HG02610 (cell line): ENCODE measurements at regions not wholly inside any gene's neighbourhood (a gene's known extent, or its start where the extent isn't known, plus 50 kb on each side); places are given as distances from the start of the nearest gene placed in this dataset.
"Not testable (repeated sequence)": the region's sequence is repeated elsewhere in the genome, so short reads cannot be mapped to it uniquely, and the experiment has no call there.

Source experiments
- ATAC-seq: cut with Tn5 transposase; IDR thresholded peaks from one replicate; pipeline ENCODE4 v1.9.1; 2021; ENCODE audit warnings: mild to moderate bottlenecking, moderate library complexity; ENCODE audit not compliant: unreplicated experiment

DNA sequence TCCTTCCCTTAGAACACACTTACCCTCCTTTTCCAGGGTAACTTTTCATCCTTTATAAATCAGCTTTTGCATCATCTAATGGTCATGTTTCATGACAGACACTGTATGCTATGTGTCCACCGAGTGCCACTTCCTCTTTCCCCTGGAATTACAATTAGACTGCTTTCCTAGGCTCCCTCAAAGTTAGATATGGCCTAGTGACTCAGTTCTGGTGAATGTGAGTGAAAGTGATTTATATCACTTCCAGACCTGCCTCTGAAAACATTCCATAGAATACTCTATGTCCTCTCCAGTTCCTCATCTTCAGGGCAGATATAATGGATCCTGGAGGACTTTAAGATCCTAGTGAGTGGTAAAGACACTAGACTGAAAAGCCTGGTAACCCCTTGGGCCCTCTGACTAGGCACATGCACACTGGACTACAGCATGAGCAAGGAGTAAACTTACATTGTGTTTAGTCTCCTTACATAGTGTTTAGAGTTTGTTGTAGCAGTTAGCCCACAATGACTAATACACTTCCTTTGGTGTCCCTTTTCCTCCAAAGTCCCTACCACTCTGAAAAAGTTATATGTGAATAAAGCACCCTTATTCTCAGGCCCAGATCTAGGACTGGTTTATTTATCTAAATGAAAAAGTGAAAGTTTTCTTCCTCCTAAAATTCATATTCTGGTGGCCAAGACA lies 59.3 kb downstream of the GPR88 start:
- ATAC-seq = no peak

DNA sequence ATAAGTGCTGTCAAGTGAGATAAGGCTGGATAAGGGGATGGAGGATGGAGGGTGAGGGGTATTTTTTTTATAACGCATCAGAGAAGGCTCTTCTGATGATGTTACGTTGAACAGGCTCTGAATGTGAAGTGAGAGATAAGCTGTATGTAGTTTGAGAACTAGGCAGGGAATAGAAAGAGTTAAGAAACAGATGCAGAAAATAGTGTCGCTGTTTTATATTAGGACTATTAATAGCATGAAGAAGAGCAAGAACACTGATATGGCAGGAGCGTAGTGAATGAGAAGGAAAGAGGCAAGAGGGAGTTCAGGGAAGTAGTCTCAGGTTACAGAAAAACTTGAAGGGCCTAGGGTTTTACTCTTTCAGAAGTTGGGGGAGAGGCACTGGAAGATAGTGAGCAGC lies 59.8 kb downstream of the GPR88 start:
- ATAC-seq = no peak

DNA sequence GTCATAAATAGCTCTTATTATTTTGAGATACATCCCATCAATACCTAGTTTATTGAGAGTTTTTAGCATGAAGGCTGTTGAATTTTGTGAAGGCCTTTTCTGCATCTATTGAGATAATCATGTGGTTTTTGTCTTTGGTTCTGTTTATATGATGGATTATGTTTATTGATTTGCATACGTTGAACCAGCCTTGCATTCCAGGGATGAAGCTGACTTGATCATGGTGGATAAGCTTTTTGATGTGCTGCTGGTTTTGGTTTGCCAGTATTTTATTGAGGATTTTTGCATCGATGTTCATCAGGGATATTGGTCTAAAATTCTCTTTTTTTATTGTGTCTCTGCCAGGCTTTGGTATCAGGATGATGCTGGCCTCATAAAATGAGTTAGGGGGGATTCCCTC lies 62.4 kb downstream of the GPR88 start:
- not testable (repeated sequence) for ATAC-seq

DNA sequence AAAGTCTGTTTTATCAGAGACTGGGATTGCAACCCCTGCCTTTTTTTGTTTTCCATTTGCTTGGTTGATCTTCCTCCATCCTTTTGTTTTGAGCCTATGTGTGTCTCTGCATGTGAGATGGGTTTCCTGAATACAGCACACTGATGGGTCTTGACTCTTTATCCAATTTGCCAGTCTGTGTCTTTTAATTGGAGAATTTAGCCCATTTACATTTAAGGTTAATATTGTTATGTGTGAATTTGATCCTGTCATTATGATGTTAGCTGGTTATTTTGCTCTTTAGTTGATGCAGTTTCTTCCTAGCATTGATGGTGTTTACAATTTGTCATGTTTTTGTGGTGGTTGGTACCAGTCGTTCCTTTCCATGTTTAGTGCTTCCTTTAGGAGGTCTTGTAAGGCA lies 64.1 kb downstream of the GPR88 start:
- not testable (repeated sequence) for ATAC-seq

DNA sequence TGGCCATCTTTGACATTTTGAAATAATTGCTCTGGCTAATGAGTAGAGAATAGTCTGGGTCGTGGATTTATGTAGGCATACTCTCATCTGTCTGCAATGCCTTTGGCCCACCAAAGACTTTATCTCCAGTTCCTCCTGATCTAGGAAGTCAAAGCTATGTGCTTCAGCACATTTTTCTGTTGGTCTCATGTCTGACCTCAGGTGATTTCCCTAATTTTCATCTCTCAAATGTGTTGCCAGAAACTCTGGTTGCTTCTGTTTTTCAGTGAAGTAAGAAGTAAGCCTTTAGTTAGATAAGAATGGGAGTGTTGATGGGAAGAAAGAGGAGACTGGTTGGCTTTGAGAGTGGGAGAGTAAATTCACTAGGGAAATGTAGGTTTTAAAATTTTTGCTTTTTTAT lies 66.4 kb downstream of the GPR88 start:
- no peak for ATAC-seq

DNA sequence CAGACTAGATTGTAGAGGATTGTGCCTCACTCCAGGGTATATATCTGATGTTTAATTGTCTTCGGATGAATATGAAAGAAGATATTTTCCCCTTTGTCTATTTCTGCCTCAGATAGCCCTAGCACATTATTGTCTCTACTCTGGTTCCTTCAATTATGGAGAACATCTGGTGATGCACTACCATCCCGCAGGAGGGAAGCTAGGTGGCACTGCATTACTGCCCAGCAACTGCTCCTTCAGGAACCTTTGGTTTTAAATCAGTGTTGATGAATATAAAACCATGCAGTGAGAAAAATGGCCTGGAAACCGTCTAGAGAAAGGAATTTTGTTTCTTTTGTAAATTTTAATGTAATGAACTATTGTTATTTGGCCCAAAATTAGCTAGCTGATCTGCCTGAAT lies 68.5 kb downstream of the GPR88 start:
- no peak for ATAC-seq

DNA sequence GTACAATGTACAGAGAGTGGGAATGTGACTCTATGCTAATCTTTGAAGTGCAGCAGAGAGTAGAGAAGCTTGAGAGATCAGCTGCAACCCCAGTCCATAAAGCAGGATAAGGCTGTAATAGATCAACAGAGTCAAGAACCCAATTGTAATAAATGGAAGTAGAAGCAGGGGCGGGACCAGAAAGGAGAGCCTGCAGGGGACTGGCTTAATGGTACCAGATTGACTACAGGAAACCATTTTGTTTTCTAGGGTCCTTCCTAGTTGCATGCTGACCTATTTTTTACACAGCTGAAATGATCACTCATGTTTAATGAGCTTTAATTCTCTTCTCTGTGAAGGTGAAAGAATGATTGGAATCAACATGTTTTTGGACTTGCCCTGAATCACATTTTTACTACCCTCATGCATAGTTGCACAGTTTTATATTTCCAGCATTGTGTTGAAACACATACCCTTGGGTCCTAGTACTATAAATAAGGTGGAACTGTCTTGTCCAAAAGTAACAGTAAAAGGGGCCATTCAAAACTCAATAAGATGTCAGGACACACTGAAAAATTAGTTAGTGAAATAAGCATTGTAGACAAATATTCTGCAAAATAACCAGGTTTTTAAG lies 69.8 kb downstream of the GPR88 start:
- no peak for ATAC-seq

DNA sequence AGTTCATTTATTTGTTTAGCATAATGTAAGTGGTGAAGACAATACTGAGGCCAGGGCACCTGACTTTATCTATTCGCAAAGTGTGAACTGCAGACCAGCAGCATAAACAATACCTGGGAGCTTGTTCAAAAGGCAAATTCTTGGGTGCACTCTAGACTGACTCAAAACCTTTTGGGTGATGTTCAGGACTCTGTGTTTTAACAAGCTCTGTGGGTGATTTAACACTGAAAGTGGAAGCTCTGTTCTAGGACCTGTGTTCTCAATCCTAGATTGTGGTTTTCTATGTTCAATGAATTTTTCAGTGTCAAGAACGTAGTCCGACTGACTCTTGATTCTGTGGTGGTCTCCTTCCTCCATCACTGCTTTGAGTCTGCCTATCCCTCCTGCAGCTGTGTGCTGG lies 71.9 kb downstream of the GPR88 start:
- no peak for ATAC-seq

DNA sequence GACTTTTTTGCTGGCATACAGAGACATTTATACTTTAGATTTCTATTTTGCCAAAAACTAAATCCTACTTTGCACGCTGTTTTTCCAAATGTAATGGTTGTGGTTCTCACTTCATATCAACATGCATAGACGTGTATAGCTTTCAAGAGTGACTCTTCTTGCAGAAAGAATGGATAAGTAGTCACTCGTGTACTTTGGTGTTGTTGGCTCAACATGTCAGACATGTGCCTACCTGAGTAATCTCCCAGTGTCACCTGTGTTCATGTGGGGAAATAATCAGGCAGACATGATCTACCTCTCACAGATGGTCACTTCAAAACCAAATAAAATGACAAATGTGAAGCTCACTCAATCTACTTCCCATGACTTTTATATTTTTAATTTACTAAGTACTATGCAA lies 73.1 kb downstream of the GPR88 start:
- ATAC-seq = no peak

DNA sequence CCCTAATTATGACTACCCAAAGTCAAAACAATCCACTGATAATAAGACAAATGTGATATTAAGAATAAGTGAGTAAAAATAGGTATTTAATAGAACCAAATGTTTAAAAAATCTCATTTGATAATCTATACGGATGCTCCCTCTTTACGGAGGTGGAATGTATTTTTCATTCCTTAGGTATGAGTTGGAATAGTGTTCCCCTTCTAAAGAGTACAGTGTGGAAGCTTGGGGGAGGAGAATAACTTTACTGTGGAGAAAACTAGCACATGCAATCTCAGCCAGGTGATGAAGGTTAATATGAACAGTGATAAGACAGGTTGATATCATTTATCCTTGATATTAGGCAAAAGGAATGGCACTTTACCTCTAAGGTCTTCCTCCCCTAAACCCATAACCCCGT lies 74.6 kb downstream of the GPR88 start:
- ATAC-seq = no peak

DNA sequence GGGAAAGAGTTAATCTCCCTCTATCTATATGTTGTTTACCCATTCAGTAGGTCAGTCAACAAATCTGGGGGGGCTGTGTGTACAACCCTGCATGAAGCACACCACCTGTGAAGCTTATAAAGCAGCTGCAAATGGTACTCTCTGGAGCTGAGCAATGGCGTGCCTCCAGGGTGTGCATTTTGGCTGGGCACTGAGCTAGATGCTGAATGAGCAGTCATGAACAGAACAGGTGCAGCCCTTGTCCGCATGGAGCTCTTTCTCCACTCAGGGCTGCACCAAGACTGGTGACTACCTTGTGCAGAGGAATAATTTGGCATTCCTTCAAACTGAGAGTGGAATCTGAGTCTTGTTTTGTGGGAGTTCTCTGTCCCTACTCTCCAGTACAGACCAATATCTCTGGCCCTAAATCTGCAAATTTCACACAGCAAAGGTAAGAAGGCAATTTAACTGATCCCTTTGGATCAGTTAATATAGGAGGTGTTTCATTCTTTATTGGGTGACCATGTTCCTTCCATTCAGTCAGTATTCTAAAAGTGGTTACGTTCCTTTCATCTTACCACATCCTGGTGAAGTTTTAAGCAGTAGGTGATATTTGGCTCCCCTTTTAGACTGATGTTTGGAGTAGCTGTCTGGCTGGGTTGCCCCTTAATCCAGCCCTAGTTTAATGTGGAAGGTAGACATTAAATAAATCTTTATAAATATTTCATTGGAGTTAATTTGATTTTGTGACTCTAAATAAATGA lies 76.0 kb downstream of the GPR88 start:
- no peak for ATAC-seq

DNA sequence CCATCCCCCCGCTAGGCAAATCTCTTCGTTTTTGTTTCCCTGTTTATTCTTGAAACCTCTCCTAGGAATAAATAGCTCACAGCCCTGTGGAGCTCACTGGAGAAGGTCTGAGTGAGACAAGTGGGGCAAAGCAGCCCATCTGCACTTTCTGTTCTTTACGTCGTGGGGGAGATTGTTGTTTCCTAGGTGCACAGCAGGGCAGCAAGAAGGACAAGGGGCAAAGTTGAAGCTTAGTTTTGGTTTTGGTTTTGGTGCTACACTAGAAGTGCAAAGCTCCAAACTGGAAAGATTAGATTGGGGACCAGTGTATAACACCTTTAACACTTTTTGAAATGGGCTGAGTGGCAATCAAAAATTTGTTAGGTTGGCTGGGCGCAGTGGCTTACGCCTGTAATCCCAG lies 76.6 kb downstream of the GPR88 start:
- ATAC-seq = no peak

DNA sequence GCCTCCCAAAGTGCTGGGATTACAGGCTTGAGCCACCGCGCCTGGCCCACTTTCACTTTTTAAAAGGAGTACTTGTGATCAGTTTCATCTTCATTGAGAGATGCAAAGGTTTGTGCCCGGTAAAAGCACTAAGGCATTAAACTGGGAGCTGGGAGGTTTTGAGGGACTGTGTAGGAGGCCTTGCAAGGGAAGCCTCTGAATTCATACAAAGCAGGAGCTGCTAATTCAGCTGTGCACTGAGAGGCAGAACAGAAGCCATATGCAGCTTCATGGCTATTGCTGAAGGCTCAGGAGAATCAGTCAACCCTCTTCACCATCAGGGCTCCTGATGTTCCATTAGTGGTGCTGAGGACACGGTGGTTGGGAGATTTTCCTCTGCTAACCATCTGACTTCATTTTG lies 77.7 kb downstream of the GPR88 start:
- ATAC-seq = no peak

DNA sequence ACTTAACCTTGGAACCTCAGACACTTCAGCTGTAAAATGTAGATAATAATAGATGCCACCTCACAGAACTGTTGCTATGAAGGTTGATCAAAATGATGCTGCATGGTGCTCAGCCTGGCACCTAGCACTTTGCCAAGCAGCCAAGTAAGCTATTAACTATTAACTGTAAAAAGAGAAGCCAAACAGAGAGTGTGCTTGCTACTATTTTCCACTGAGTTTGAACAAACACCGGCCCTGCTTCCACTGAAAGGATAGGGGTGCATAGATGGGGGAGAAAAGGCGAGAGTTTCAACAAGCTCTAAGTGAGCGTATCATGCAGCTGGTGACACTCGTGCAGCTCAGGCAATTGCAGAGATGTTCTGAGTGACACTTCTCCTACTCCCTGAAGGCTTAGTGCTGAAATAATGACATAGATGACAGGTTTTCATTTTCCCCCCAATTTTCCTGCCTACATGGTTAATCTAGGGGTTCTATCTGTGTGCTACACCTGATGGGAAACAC lies 78.2 kb downstream of the GPR88 start:
- ATAC-seq = no peak

DNA sequence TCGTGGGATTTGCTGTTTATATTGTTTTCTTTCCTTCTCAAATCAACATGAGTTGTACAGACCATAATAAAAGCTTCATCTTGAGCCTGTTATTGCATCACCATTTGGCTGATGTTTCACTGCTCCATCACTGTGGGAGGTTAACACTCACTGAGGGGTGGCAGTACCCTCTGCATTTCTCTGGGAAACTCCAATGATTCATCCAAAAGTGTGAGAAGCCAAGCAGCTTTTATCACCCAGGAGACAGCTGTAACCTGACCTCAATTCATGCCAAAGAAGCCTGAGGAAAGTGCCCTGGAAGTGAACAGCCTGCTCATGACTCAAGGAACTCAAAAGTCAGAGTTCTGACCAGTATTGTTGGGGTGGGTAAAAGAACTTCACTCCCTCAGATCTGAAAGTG lies 84.1 kb downstream of the GPR88 start:
- no peak for ATAC-seq

DNA sequence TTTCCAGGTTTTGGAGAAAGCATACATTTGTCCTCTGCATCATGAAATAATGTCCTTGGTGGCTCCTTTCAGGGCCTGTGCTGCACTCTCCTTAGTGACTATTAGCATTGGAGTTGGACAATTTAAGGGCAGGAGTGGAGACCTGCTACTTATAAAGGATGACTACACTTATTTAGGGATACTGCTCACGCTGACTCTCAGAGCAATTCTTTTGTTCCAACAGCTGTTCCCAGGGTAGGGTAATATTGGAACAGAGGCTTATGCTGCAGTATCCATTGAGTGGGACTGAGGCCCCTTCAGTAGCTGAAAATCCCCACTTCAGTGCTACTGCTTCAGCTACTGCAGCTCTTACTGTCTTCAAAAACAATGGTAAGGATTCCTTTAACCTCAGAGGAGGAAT lies 84.6 kb downstream of the GPR88 start:
- no peak for ATAC-seq

DNA sequence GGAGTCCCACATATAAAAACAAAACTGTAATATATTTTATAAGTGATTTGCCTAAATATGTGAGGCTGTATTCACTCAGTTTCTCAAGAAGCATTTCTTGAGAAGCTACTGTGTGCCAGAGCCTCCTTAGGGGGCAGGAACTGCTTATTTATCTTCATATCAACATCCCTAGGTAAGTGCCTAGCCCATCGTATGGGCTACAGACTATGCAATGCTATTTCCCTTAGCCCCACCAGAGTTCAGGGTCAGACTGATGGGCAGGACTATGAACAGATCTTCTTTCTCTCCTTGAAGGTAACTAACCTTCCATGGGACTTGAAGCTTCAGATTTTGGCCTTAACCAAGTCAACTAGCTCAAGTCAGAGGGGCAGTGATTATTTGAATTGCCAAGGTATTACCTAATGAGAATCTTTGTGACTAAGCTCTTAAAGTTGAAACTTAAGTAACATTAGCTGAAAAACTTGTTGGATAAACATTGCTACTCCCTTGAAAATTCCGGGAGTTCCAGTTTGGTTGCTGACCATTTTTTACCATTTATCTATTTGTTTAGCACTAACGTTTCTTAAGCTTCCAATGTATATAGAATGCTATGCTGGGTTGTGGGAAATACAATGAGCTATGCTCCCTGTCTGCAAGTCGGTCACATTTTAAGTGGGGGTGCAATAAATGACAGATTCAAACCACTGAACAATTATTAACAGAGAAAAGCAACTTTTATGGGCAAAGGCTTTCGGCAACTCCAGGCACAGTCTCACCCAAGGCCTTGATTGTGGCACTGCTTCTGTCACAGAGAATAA lies 85.2 kb downstream of the GPR88 start:
- ATAC-seq = no peak

DNA sequence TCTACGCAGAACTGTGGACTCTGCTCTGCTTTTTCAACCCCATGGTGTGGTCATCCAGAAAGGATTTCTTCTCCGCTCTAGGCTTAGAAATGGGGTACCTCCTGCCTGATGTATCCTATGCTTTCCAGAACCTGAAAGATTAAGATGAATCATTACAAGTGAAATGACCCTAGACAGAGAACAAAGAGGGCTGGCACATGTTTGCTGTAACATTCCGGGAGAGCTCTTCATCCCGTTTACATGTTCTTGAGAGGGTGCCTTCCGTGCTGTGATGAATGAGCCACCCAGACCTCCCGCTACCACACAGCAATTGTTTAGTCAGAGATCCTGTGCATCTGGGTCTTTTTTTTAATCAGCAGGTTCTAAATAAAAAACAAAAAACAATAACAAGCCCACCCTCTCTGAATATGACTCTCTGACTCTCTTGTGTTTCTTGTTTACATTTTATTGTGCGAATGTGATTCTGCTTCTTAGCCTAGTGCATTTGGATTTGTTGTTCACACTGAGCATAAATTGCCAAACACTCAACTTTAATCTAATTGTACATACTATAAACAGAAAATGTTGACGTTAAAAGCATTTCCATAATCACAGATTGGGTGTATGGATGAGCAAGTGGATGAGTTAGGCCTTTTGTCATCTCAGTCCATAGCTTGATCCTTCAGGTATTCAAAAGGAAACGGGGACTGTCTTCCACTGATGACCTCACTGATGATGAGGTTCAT lies 87.1 kb downstream of the GPR88 start:
- ATAC-seq = no peak

DNA sequence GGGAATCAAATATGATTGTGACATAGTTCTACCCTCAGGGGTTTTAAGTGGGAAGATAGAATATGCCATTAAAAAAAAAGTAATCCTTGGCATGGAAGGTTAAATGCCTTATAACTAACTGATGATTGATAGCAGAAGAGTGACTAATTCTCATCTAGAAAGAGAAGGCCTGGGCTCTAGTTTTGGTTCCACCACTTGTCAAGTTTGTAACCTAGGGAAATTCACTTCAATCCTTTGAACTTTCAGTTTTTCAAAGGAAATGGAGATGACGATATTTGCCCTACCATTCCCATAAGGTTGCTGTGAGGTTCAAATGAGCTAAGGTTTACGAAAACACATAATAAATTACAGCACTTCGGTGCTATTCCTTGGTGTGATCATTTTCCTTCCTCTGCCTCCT lies 88.5 kb downstream of the GPR88 start:
- ATAC-seq = peak; percentile 54

DNA sequence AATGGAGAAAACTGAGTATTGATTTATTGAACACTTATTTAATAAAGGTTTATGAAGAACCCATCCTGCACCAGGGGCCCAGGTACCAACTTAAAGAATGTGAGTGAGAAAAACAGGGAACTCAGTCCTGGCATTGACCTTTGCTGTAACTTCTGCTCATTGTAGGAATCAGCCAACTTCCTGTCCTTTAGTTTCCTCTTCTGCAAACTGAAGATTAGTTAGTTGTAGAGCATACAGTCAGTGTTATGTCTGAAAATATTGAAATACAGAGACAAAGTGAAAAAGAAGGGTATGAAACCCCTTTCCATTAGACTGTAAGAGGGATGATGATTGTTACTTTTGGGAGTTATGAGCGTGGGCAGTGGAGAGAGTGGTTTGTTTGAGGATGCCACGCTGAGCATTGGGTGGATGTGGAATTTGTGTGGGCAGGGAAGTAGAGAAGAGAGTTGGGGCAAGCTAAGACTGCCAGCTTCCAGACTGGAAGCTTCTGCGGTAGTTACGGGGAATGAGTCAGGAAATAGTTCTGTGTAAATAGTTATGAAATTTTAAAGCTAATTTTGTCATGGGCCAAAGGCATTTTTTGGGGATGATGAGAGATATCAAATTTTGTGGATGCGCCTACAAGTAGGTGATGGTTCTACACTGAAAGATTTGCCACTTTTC lies 89.2 kb downstream of the GPR88 start:
- no peak for ATAC-seq
